A673 (cell line): ENCODE measurements at regions not wholly inside any gene's neighbourhood (a gene's known extent, or its start where the extent isn't known, plus 50 kb on each side); places are given as distances from the start of the nearest gene placed in this dataset.

ENCODE experiments used
- BruUV-seq: library from RNA; stranded (reverse); fragments of 400-500 nt; replicated peaks from 2 replicates; lab custom pipeline; 2021; lab: Mats Ljungman, UMichigan
- CTCF ChIA-PET: fragments of 300-600 bp; sonication (Branson Sonifier 250); formaldehyde crosslinking; loops from one replicate; lab custom pipeline; 2022; ENCODE audit warnings: antibody characterized with exemption; lab: Charles Lee
- POLR2A ChIA-PET: fragments of 300-600 bp; sonication (Branson Sonifier 250); formaldehyde crosslinking; loops from one replicate; lab custom pipeline; 2022; ENCODE audit warnings: antibody characterized with exemption; ENCODE audit not compliant: low non-redundant PET; lab: Charles Lee
- DNase-seq: peaks from one replicate; pipeline ENCODE4 v3.0.0-alpha.2; 2015; ENCODE audit warnings: low spot score
- H3K27ac ChIP-seq: fragments of 200-600 bp; sonication (generic); 2 replicates; pipeline ENCODE4 v1.5.1; 2016; ENCODE audit warnings: mixed run types, low read depth, mild to moderate bottlenecking, mixed read lengths, antibody characterized with exemption, low read length; ENCODE audit not compliant: poor library complexity, severe bottlenecking
- H3K27me3 ChIP-seq: fragments of 200-600 bp; sonication (generic); replicated peaks from 2 replicates; pipeline ENCODE4 v1.6.1; 2017; ENCODE audit warnings: mixed run types, low read depth, mild to moderate bottlenecking, mixed read lengths, antibody characterized with exemption, low read length; ENCODE audit not compliant: insufficient read depth, poor library complexity
- H3K36me3 ChIP-seq: fragments of 200-600 bp; sonication (generic); 2 replicates; pipeline ENCODE4 v1.6.1; 2016; ENCODE audit warnings: mixed run types, mild to moderate bottlenecking, mixed read lengths, antibody characterized with exemption, low read length; ENCODE audit not compliant: insufficient read depth, poor library complexity, severe bottlenecking
- H3K4me1 ChIP-seq: fragments of 200-600 bp; sonication (generic); 2 replicates; pipeline ENCODE4 v1.6.1; 2017; ENCODE audit warnings: mixed run types, mild to moderate bottlenecking, mixed read lengths, antibody characterized with exemption, low read length; ENCODE audit not compliant: insufficient read depth, poor library complexity, severe bottlenecking
- H3K4me3 ChIP-seq: fragments of 200-600 bp; sonication (generic); 2 replicates; pipeline ENCODE4 v1.5.1; 2016; ENCODE audit warnings: low read depth, mixed run types, mild to moderate bottlenecking, mixed read lengths, low read length; ENCODE audit not compliant: poor library complexity, severe bottlenecking
- H3K9me3 ChIP-seq: fragments of 200-600 bp; sonication (generic); 2 replicates; pipeline ENCODE4 v1.6.1; 2016; ENCODE audit warnings: mixed run types, low read depth, mild to moderate bottlenecking, mixed read lengths, antibody characterized with exemption, low read length; ENCODE audit not compliant: poor library complexity, severe bottlenecking
- EZH2 ChIP-seq: fragments of 200-600 bp; sonication (generic); IDR thresholded peaks from 2 replicates; pipeline ENCODE4 v1.6.1; 2017; ENCODE audit warnings: borderline replicate concordance, low read depth, mild to moderate bottlenecking, mixed read lengths, antibody characterized with exemption, low read length; ENCODE audit not compliant: poor library complexity, severe bottlenecking
- intact Hi-C: fragments of 100-400 bp; cut with micrococcal nuclease; formaldehyde crosslinking; loops from one replicate; pipeline ENCODE4 v1.10.0; 2022; ENCODE audit not compliant: unreplicated experiment
- TF ChIP-seq, protein P1 (sequence below): fragments of 300-800, 200-600 bp; sonication (generic); conservative IDR thresholded peaks from 2 replicates; pipeline ENCODE4 v1.5.1; 2017; ENCODE audit warnings: low read depth, mild to moderate bottlenecking, antibody characterized with exemption, low read length, moderate library complexity, mixed read lengths

DNA sequence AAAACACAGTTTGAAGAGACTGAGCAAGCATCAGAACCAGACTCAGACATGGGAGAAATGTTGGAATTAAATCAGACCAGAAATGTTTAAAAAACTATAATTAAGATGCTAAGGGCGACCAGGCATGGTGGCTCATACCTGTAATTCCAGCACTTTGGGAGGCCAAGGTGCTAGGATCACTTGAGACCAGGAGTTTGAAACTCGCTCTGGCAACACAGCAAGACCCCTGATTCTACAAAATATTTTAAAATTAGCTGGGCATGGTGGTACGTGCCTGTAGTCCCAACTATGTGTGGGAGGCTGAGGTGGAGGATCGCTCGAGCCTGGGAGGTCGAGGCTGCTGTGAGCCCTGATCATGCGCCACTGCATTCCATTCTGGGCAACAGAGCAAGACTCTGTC is 160.3 kb downstream of the COPRS start:
- CTCF ChIA-PET, result no interaction called here

DNA sequence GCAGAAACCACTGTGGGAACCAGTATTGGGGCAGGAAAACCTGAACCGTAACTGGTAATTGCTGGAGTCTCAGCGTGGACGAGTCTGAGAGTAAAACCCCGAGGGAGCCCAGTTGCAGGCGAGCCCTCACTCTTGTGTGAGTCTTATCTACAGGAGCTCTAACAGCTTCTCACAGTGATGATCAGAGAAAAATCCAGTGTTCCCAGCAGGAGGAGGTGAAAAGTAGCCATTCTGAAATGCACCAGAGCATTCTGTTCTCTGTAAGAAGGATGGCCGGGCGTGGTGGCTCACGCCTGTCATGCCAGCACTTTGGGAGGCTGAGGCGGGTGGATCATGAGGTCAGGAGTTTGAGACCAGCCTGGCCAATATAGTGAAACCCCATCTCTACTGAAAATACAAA is 161.2 kb downstream of the COPRS start:
- DNase-seq, result no peak
- no peak for TF ChIP-seq EZH2
- TF ChIP-seq, protein P1, sequence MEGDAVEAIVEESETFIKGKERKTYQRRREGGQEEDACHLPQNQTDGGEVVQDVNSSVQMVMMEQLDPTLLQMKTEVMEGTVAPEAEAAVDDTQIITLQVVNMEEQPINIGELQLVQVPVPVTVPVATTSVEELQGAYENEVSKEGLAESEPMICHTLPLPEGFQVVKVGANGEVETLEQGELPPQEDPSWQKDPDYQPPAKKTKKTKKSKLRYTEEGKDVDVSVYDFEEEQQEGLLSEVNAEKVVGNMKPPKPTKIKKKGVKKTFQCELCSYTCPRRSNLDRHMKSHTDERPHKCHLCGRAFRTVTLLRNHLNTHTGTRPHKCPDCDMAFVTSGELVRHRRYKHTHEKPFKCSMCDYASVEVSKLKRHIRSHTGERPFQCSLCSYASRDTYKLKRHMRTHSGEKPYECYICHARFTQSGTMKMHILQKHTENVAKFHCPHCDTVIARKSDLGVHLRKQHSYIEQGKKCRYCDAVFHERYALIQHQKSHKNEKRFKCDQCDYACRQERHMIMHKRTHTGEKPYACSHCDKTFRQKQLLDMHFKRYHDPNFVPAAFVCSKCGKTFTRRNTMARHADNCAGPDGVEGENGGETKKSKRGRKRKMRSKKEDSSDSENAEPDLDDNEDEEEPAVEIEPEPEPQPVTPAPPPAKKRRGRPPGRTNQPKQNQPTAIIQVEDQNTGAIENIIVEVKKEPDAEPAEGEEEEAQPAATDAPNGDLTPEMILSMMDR, result no peak
- ChIA-PET CTCF (no interaction called here), POLR2A (no interaction called here)
- no peaks in the 10 kb centered on the region for H3K4me1 ChIP-seq
- no peak overlapping the region for H3K4me3 ChIP-seq
- H3K36me3 ChIP-seq, result no peaks in the 10 kb centered on the region
- intact Hi-C loops, result no loop called here
- H3K9me3 ChIP-seq, result no peaks in the 10 kb centered on the region
- H3K27ac ChIP-seq, result no peak overlapping the region
- no TSS peak for BruUV-seq
- H3K27me3 ChIP-seq, result no peaks in the 10 kb centered on the region

More for the DNA sequence above, 160.3 kb downstream of the COPRS start:
- Histone ChIP-seq H3K27ac (no peak overlapping the region), H3K27me3 (no peaks in the 10 kb centered on the region), H3K4me1 (no peaks in the 10 kb centered on the region), H3K36me3 (no peaks in the 10 kb centered on the region), H3K9me3 (no peaks in the 10 kb centered on the region), H3K4me3 (no peak overlapping the region)
- no TSS peak for BruUV-seq
- TF ChIP-seq EZH2, result no peak
- TF ChIP-seq, protein P1, result no peak
- POLR2A ChIA-PET, result no interaction called here
- DNase-seq, result no peak
- intact Hi-C loops, result no loop called here

DNA sequence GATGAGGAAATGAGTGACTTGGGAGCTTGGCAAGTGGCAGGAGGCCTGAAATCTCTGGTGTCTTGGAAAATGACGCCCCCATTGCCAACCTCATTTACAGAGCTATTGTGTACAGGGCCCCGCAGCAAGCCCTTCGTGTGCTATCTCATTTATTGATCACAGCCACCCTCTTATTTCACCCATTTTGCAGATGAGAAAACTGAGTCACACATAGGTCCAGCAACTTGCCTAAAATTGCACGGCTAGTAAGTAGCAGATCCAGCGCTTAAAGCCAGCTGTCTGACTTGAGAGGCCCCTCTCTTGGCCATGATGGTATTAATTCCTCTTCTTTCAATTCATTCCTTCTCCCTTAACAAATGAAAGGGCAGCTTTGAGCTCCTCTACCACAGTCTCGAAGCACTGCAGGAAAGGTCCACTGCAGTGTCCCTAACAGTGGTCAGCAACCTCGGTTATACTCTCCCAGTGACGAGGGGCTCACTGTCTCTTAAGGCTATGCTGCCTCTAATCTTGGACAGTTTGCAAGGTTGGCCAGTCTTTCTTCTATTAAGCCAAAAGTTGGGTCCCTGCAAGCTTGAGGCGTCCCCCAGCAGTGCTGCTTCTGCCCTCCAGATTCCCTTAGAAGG is 162.2 kb downstream of the COPRS start:
- H3K4me1 ChIP-seq, result no peaks in the 10 kb centered on the region
- no peak overlapping the region for H3K4me3 ChIP-seq
- POLR2A ChIA-PET, result no interaction called here
- no peaks in the 10 kb centered on the region for H3K9me3 ChIP-seq
- H3K36me3 ChIP-seq, result no peaks in the 10 kb centered on the region
- H3K27ac ChIP-seq, result no peak overlapping the region
- H3K27me3 ChIP-seq, result no peaks in the 10 kb centered on the region
- no peak for DNase-seq
- BruUV-seq, result no TSS peak
- intact Hi-C loops, result no loop called here
- no peak for TF ChIP-seq EZH2
- TF ChIP-seq, protein P1, result no peak
- CTCF ChIA-PET, result no interaction called here
